Spleen (tissue), 7 donors: ENCODE measurements at regions not wholly inside any gene's neighbourhood (a gene's known extent, or its start where the extent isn't known, plus 50 kb on each side); places are given as distances from the start of the nearest gene placed in this dataset.

Experiments
- POLR2A ChIP-seq, 3 donors: fragments of 450-650 bp; IDR thresholded peaks; one replicate each; pipeline ENCODE4 v1.5.1; 2017; ENCODE audit warnings: antibody characterized with exemption in 3 of 3, mild to moderate bottlenecking in 1 of 3
- TF ChIP-seq, protein P1 (sequence below), 11 experiments: fragments of 200-600 bp in 7 of 11; fragments of 450-650 bp in 4 of 11; sonication (generic) in 4 of 11; IDR thresholded peaks in 8 of 11; conservative IDR thresholded peaks in 3 of 11; 1 replicate in 7 of 11; 2 replicates in 4 of 11; pipeline versions ENCODE4 v1.4.0 to v1.8.0; 2016 to 2021; ENCODE audit warnings: antibody characterized with exemption in 11 of 11, inconsistent platforms in 4 of 11, mild to moderate bottlenecking in 1 of 11
- donor health status: DM: no; HTN: no; CAD: no; lungs with moderate emphysema.
- donor health status: DM: no; HTN: no; CAD: no.
- donor health status: DM: no; HTN: no; CAD: no.

DNA sequence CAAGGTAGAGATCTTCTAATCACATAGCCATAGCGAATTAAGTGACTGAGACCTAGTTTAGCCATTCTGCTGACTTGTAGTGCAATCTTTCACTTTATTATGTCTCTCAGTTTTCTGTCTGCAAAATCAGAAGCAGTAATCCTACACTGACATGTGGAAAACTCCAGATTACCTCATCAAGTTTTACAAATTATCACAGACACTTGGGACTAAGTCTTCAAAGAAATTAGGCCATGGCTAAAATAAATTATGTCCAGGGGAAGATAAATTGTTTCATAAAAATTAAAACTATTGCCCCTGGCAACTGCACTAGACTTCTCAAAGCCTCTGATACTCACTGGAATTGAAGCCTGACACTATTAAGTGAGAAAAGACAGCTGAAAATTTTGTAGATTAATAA lies 129.9 kb upstream of the RGMB start:
- TF ChIP-seq, protein P1, sequence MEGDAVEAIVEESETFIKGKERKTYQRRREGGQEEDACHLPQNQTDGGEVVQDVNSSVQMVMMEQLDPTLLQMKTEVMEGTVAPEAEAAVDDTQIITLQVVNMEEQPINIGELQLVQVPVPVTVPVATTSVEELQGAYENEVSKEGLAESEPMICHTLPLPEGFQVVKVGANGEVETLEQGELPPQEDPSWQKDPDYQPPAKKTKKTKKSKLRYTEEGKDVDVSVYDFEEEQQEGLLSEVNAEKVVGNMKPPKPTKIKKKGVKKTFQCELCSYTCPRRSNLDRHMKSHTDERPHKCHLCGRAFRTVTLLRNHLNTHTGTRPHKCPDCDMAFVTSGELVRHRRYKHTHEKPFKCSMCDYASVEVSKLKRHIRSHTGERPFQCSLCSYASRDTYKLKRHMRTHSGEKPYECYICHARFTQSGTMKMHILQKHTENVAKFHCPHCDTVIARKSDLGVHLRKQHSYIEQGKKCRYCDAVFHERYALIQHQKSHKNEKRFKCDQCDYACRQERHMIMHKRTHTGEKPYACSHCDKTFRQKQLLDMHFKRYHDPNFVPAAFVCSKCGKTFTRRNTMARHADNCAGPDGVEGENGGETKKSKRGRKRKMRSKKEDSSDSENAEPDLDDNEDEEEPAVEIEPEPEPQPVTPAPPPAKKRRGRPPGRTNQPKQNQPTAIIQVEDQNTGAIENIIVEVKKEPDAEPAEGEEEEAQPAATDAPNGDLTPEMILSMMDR (IDR thresholded peaks at IDR 0.05 in 8 of 11, conservative IDR thresholded peaks at IDR 0.05 in 3 of 11): no peak
- TF ChIP-seq POLR2A (IDR thresholded peaks at IDR 0.05): no peak
